Liver (tissue), 8 donors: ENCODE measurements at regions not wholly inside any gene's neighbourhood (a gene's known extent, or its start where the extent isn't known, plus 50 kb on each side); places are given as distances from the start of the nearest gene placed in this dataset.
"Not testable (repeated sequence)": the region's sequence is repeated elsewhere in the genome, so short reads cannot be mapped to it uniquely, and the experiment has no call there.

ENCODE experiments used
- DNase-seq: peaks from one replicate; pipeline ENCODE4 v3.0.0-alpha.2; 2017; ENCODE audit warnings: low spot score
- H3K27ac ChIP-seq, 2 donors: one replicate each; pipeline ENCODE4 v1.7.0; 2013; ENCODE audit warnings: inconsistent platforms in 2 of 2, low read length in 2 of 2, control low read depth in 1 of 2, low read depth in 1 of 2, mild to moderate bottlenecking in 1 of 2
- H3K27me3 ChIP-seq, 4 donors: one replicate each; pipeline versions ENCODE4 v1.6.1 to v1.7.0; 2013; ENCODE audit warnings: low read length in 3 of 4, inconsistent platforms in 1 of 4, mild to moderate bottlenecking in 1 of 4, moderate library complexity in 1 of 4; ENCODE audit not compliant: control insufficient read depth in 4 of 4, insufficient read depth in 4 of 4
- H3K36me3 ChIP-seq, 4 donors: one replicate each; pipeline versions ENCODE4 v1.6.1 to v1.7.0; 2013; ENCODE audit warnings: low read length in 3 of 4, mild to moderate bottlenecking in 3 of 4, low read depth in 1 of 4, moderate library complexity in 1 of 4; ENCODE audit not compliant: control insufficient read depth in 4 of 4, insufficient read depth in 3 of 4
- H3K4me1 ChIP-seq, 4 donors: one replicate each; pipeline versions ENCODE4 v1.6.1 to v1.7.0; 2013; ENCODE audit warnings: low read length in 3 of 4, mild to moderate bottlenecking in 3 of 4, moderate library complexity in 1 of 4; ENCODE audit not compliant: control insufficient read depth in 4 of 4, insufficient read depth in 4 of 4
- H3K4me3 ChIP-seq, 3 donors: one replicate each; pipeline versions ENCODE4 v1.6.1 to v1.7.0; 2013; ENCODE audit warnings: low read length in 3 of 3, control low read depth in 1 of 3, low read depth in 1 of 3, mild to moderate bottlenecking in 1 of 3
- H3K9ac ChIP-seq, 2 donors: one replicate each; pipeline ENCODE4 v1.7.0; 2013; ENCODE audit warnings: low read length in 2 of 2, mild to moderate bottlenecking in 2 of 2, moderate library complexity in 2 of 2, control low read depth in 1 of 2, low read depth in 1 of 2
- H3K9me3 ChIP-seq, 4 donors: one replicate each; pipeline versions ENCODE4 v1.6.1 to v1.7.0; 2013; ENCODE audit warnings: low read length in 3 of 4; ENCODE audit not compliant: control insufficient read depth in 4 of 4
- CTCF ChIP-seq: fragments of 150-350 bp; IDR thresholded peaks from 2 replicates; pipeline ENCODE4 v1.5.1; 2017; ENCODE audit warnings: improper control_type of control experiment, low read depth, low read length; ENCODE audit not compliant: missing input control
- FOXA1 ChIP-seq: IDR thresholded peaks from 2 replicates; pipeline ENCODE4 v1.6.1; 2016; ENCODE audit warnings: antibody characterized with exemption
- FOXA2 ChIP-seq: IDR thresholded peaks from 2 replicates; pipeline ENCODE4 v1.6.1; 2016; ENCODE audit warnings: antibody characterized with exemption
- GABPA ChIP-seq, 2 donors: IDR thresholded peaks in 1 of 2; conservative IDR thresholded peaks in 1 of 2; 2 replicates each; pipeline ENCODE4 v1.6.1; 2016; ENCODE audit warnings: antibody characterized with exemption in 2 of 2, mild to moderate bottlenecking in 1 of 2, moderate library complexity in 1 of 2
- HNF4A ChIP-seq, 2 donors: conservative IDR thresholded peaks; 2 replicates each; pipeline ENCODE4 v1.6.1; 2016; ENCODE audit warnings: antibody characterized with exemption in 2 of 2, mild to moderate bottlenecking in 2 of 2
- HNF4G ChIP-seq: IDR thresholded peaks from 2 replicates; pipeline ENCODE4 v1.6.1; 2016; ENCODE audit warnings: antibody characterized with exemption
- JUND ChIP-seq, 2 donors: IDR thresholded peaks; 2 replicates each; pipeline ENCODE4 v1.6.1; 2016; ENCODE audit warnings: antibody characterized with exemption in 2 of 2
- MAX ChIP-seq: IDR thresholded peaks from 2 replicates; pipeline ENCODE4 v1.6.1; 2016; ENCODE audit warnings: antibody characterized with exemption
- NR2F2 ChIP-seq: IDR thresholded peaks from 2 replicates; pipeline ENCODE4 v1.6.1; 2016; ENCODE audit warnings: antibody characterized with exemption
- RAD21 ChIP-seq, 2 donors: IDR thresholded peaks; 2 replicates each; pipeline ENCODE4 v1.6.1; 2016; ENCODE audit warnings: antibody characterized with exemption in 2 of 2, mild to moderate bottlenecking in 2 of 2
- REST ChIP-seq: IDR thresholded peaks from 2 replicates; pipeline ENCODE4 v1.6.1; 2016; ENCODE audit warnings: antibody characterized with exemption, mild to moderate bottlenecking
- RXRA ChIP-seq, 2 donors: IDR thresholded peaks; 2 replicates each; pipeline ENCODE4 v1.6.1; 2017 to 2018; ENCODE audit warnings: antibody characterized with exemption in 2 of 2, mild to moderate bottlenecking in 1 of 2
- TAF1 ChIP-seq: conservative IDR thresholded peaks from 2 replicates; pipeline ENCODE4 v1.6.1; 2016; ENCODE audit warnings: antibody characterized with exemption, mild to moderate bottlenecking
- WGBS: extraction: QIAGEN DNeasy Blood & Tissue Kit; methylation state at CpG from one replicate; pipeline ENCODE4 v1.1.7; 2013; 5-methylcytosine and 5-hydroxymethylcytosine counted together
- donor health status: healthy.
- donor health status: healthy.
- donor health status: healthy.
- donor health status: healthy.
- donor health status: healthy.

GRCh38 chr16:88192601-88193000 is 190.2 kb upstream of the ZNF469 start:
- Histone ChIP-seq H3K36me3 (no peaks in the 10 kb centered on the region), H3K27me3 (no peaks in the 10 kb centered on the region), H3K27ac (no peak overlapping the region), H3K9me3 (no peaks in the 10 kb centered on the region), H3K4me3 (no peak overlapping the region), H3K9ac (no peak overlapping the region), H3K4me1 (no peaks in the 10 kb centered on the region)
- DNase-seq = no peak
- 92% methylated on average over 1 of the region's 1 CpG for WGBS
- TF ChIP-seq REST = no peak
- TF ChIP-seq GABPA (IDR thresholded peaks at IDR 0.05 in 1 of 2, conservative IDR thresholded peaks at IDR 0.05 in 1 of 2) = no peak
- no peak for TF ChIP-seq MAX
- no peak for TF ChIP-seq FOXA1
- no peak for TF ChIP-seq JUND (IDR thresholded peaks at IDR 0.05)
- no peak for TF ChIP-seq HNF4G
- no peak for TF ChIP-seq RXRA (IDR thresholded peaks at IDR 0.05)
- no peak for TF ChIP-seq TAF1
- TF ChIP-seq FOXA2 = no peak
- TF ChIP-seq NR2F2 = no peak
- TF ChIP-seq HNF4A (conservative IDR thresholded peaks at IDR 0.05) = no peak

GRCh38 chr16:88193706-88194396 is 188.9 kb upstream of the ZNF469 start:
- not testable (repeated sequence) for H3K27ac ChIP-seq, H3K9ac ChIP-seq, H3K36me3 ChIP-seq, H3K27me3 ChIP-seq, H3K4me3 ChIP-seq, H3K9me3 ChIP-seq, H3K4me1 ChIP-seq
- peak; percentile 31 for DNase-seq
- 38% methylated on average over 15 of the region's 15 CpGs for WGBS
- TF ChIP-seq RAD21 (IDR thresholded peaks at IDR 0.05) (peak; percentile 64 to 75), CTCF (peak; percentile 24)
